ENCODE measurements at regions not wholly inside any gene's neighbourhood (a gene's known extent, or its start where the extent isn't known, plus 50 kb on each side); places are given as distances from the start of the nearest gene placed in this dataset.

DNA sequence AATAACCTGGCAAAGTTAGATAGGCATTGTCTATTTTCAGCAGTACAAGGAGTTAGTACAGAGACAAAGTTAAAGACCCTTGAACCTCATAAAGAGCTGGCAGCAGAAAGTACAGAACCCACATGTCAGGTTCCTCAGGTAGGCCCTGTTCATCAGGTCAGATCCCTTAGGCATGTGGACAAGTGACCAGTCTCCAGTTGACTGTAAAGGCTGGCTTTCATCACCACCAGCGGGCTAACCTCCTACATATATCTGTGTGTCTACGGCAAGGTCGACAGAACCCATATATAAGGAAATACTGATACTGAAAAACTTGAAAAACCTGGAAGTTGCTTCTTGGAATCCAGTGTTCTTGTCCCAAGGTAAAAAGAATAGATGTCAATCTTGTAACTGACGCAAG lies 223.1 kb upstream of the SGK1 start:
- TF ChIP-seq POLR2A (IDR thresholded peaks at IDR 0.05) (no peak), EP300 (IDR thresholded peaks at IDR 0.05) (no peak), POLR2AphosphoS5 (IDR thresholded peaks at IDR 0.05) (no peak)
- TF ChIP-seq, protein P1, sequence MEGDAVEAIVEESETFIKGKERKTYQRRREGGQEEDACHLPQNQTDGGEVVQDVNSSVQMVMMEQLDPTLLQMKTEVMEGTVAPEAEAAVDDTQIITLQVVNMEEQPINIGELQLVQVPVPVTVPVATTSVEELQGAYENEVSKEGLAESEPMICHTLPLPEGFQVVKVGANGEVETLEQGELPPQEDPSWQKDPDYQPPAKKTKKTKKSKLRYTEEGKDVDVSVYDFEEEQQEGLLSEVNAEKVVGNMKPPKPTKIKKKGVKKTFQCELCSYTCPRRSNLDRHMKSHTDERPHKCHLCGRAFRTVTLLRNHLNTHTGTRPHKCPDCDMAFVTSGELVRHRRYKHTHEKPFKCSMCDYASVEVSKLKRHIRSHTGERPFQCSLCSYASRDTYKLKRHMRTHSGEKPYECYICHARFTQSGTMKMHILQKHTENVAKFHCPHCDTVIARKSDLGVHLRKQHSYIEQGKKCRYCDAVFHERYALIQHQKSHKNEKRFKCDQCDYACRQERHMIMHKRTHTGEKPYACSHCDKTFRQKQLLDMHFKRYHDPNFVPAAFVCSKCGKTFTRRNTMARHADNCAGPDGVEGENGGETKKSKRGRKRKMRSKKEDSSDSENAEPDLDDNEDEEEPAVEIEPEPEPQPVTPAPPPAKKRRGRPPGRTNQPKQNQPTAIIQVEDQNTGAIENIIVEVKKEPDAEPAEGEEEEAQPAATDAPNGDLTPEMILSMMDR (IDR thresholded peaks at IDR 0.05), result no peak
